Prostate gland (tissue), 2 donors: ENCODE measurements at regions not wholly inside any gene's neighbourhood (a gene's known extent, or its start where the extent isn't known, plus 50 kb on each side); places are given as distances from the start of the nearest gene placed in this dataset.

Experiments used
- DNase-seq: peaks from one replicate; pipeline ENCODE4 v3.0.0-alpha.2; 2019; ENCODE audit warnings: low spot score
- H3K27ac ChIP-seq, 2 donors: fragments of 200-600 bp; sonication (generic); 2 replicates each; pipeline ENCODE4 v1.5.1; 2017 to 2019
- H3K27me3 ChIP-seq: fragments of 200-600 bp; sonication (generic); replicated peaks from 2 replicates; pipeline ENCODE4 v1.5.1; 2019; ENCODE audit not compliant: insufficient read depth
- H3K36me3 ChIP-seq, 2 donors: fragments of 200-600 bp; sonication (generic); 1 replicate in 1 of 2; 2 replicates in 1 of 2; pipeline versions ENCODE4 v1.5.1 to v1.8.1; 2017 to 2019
- H3K4me1 ChIP-seq: fragments of 200-600 bp; sonication (generic); replicated peaks from 2 replicates; pipeline ENCODE4 v1.5.1; 2019
- H3K4me3 ChIP-seq, 2 donors: fragments of 200-600 bp; sonication (generic); 2 replicates each; pipeline ENCODE4 v1.5.1; 2017 to 2019
- H3K9me3 ChIP-seq: fragments of 200-600 bp; sonication (generic); 2 replicates; pipeline ENCODE4 v1.5.1; 2017
- CTCF ChIP-seq, 4 experiments: fragments of 200-600 bp in 2 of 4; fragments of 450-650 bp in 2 of 4; sonication (generic) in 2 of 4; IDR thresholded peaks; 1 replicate in 3 of 4; 2 replicates in 1 of 4; pipeline ENCODE4 v1.5.1; 2016 to 2019; ENCODE audit warnings: antibody characterized with exemption in 4 of 4, mild to moderate bottlenecking in 2 of 4, moderate library complexity in 2 of 4
- POLR2A ChIP-seq: fragments of 450-650 bp; IDR thresholded peaks from one replicate; pipeline ENCODE4 v1.6.1; 2016; ENCODE audit warnings: antibody characterized with exemption, mild to moderate bottlenecking
- POLR2AphosphoS5 ChIP-seq: sonication (generic); formaldehyde crosslinking; IDR thresholded peaks from one replicate; pipeline ENCODE4 v1.6.1; 2017; ENCODE audit warnings: antibody characterized with exemption
- WGBS: methylation state at CpG from one replicate; pipeline ENCODE4 v1.1.5; 2018; 5-methylcytosine and 5-hydroxymethylcytosine counted together
- intact Hi-C: fragments of 100-400 bp; cut with DNase I; formaldehyde crosslinking; loops from one replicate; pipeline ENCODE4 v1.14.2; 2022

- H3K36me3 ChIP-seq: no peaks in the 10 kb centered on the region
- no peaks in the 10 kb centered on the region for H3K27me3 ChIP-seq
- no peak overlapping the region for H3K4me3 ChIP-seq
- H3K9me3 ChIP-seq: no peaks in the 10 kb centered on the region
- no peak for DNase-seq
- no peak overlapping the region for H3K27ac ChIP-seq
- intact Hi-C loops: no loop called here
- no peak for TF ChIP-seq POLR2A
- no peak for TF ChIP-seq POLR2AphosphoS5
- TF ChIP-seq CTCF (IDR thresholded peaks at IDR 0.05): no peak
- H3K4me1 ChIP-seq: no peaks in the 10 kb centered on the region
Measured at GRCh38 chrX:149283853-149284252, 221.3 kb downstream of the IDS start.

- Histone ChIP-seq H3K27ac (no peak overlapping the region), H3K27me3 (no peaks in the 10 kb centered on the region), H3K36me3 (no peaks in the 10 kb centered on the region), H3K4me3 (no peak overlapping the region), H3K4me1 (no peaks in the 10 kb centered on the region), H3K9me3 (no peaks in the 10 kb centered on the region)
- TF ChIP-seq CTCF (IDR thresholded peaks at IDR 0.05) (no peak), POLR2A (no peak), POLR2AphosphoS5 (no peak)
- 65% methylated on average over 1 of the region's 1 CpG for WGBS
- DNase-seq: no peak
- intact Hi-C loops: no loop called here
Measured at GRCh38 chrX:149282909-149283308, 222.2 kb downstream of the IDS start.

GRCh38 chrX:149280011-149280410 lies 225.1 kb downstream of the IDS start:
- intact Hi-C loops: no loop called here
- no peak for TF ChIP-seq POLR2AphosphoS5
- TF ChIP-seq CTCF (IDR thresholded peaks at IDR 0.05): no peak
- no peak for TF ChIP-seq POLR2A
- Histone ChIP-seq H3K4me3 (no peak overlapping the region), H3K4me1 (no peaks in the 10 kb centered on the region), H3K9me3 (no peaks in the 10 kb centered on the region), H3K27me3 (no peaks in the 10 kb centered on the region), H3K27ac (no peak overlapping the region), H3K36me3 (no peaks in the 10 kb centered on the region)
- DNase-seq: no peak

- no peak for DNase-seq
- no peak overlapping the region for H3K27ac ChIP-seq
- H3K27me3 ChIP-seq: no peaks in the 10 kb centered on the region
- H3K4me3 ChIP-seq: no peak overlapping the region
- no peaks in the 10 kb centered on the region for H3K4me1 ChIP-seq
- WGBS: 34% methylated on average over 2 of the region's 2 CpGs
- no peaks in the 10 kb centered on the region for H3K9me3 ChIP-seq
- TF ChIP-seq POLR2AphosphoS5 (no peak), POLR2A (no peak), CTCF (IDR thresholded peaks at IDR 0.05) (no peak)
- intact Hi-C loops: no loop called here
- no peaks in the 10 kb centered on the region for H3K36me3 ChIP-seq
Measured at GRCh38 chrX:149275836-149276235, 229.3 kb downstream of the IDS start.

GRCh38 chrX:149274516-149275105 lies 230.5 kb downstream of the IDS start:
- 68% methylated on average over 4 of the region's 4 CpGs for WGBS
- no peak for DNase-seq
- intact Hi-C loops: no loop called here

More at GRCh38 chrX:149274516-149275105, 230.5 kb downstream of the IDS start:
- TF ChIP-seq POLR2A (no peak), POLR2AphosphoS5 (no peak), CTCF (IDR thresholded peaks at IDR 0.05) (no peak)
- Histone ChIP-seq H3K4me3 (no peak overlapping the region), H3K4me1 (no peaks in the 10 kb centered on the region), H3K36me3 (no peaks in the 10 kb centered on the region), H3K27ac (no peak overlapping the region), H3K9me3 (no peaks in the 10 kb centered on the region), H3K27me3 (no peaks in the 10 kb centered on the region)
